Activated T-helper 2 cell treated with anti-CD3 and anti-CD28 coated beads, Interferon-gamma antibody, Interleukin-2, Interleukin-4, amounts not matched to agents 10 μg/mL and 5 μg/mL and 100 μg/mL, durations not matched to agents 14 hours and 24 hours and 36 hours (primary cell): ENCODE measurements at regions not wholly inside any gene's neighbourhood (a gene's known extent, or its start where the extent isn't known, plus 50 kb on each side); places are given as distances from the start of the nearest gene placed in this dataset.

Source experiments
- DNase-seq: peaks from one replicate; pipeline ENCODE4 v3.0.0; 2021; ENCODE audit warnings: low spot score
- H3K27ac Mint-ChIP-seq: one replicate; pipeline ENCODE4 v1.8.0; 2021; ENCODE audit warnings: mixed read lengths
- H3K27me3 Mint-ChIP-seq: one replicate; pipeline ENCODE4 v1.8.0; 2021; ENCODE audit warnings: low read depth, mixed read lengths
- H3K36me3 Mint-ChIP-seq: one replicate; pipeline ENCODE4 v1.8.0; 2021; ENCODE audit warnings: low read depth, mixed read lengths
- H3K4me1 Mint-ChIP-seq: one replicate; pipeline ENCODE4 v1.8.0; 2021; ENCODE audit warnings: low read depth, mixed read lengths
- H3K4me3 Mint-ChIP-seq: one replicate; pipeline ENCODE4 v1.8.0; 2021; ENCODE audit warnings: low read depth, mild to moderate bottlenecking, moderate library complexity, mixed read lengths
- H3K9me3 Mint-ChIP-seq: one replicate; pipeline ENCODE4 v1.8.0; 2021; ENCODE audit warnings: mixed read lengths
- intact Hi-C: fragments of 100-400 bp; cut with micrococcal nuclease; formaldehyde crosslinking; loops from one replicate; pipeline ENCODE4 v1.15.1; 2023

GRCh38 chr1:115412286-115412685 lies 74.2 kb upstream of the NGF start:
- H3K9me3 Mint-ChIP-seq, result peaks cover 5% of the 10 kb centered on the region
- H3K27me3 Mint-ChIP-seq, result no peaks in the 10 kb centered on the region
- H3K4me1 Mint-ChIP-seq, result no peaks in the 10 kb centered on the region
- intact Hi-C loops, result no loop called here
- no peak overlapping the region for H3K27ac Mint-ChIP-seq
- H3K36me3 Mint-ChIP-seq, result no peaks in the 10 kb centered on the region
- H3K4me3 Mint-ChIP-seq, result no peak overlapping the region
- DNase-seq, result no peak

- Mint-ChIP-seq H3K27me3 (no peaks in the 10 kb centered on the region), H3K4me1 (no peaks in the 10 kb centered on the region), H3K4me3 (no peak overlapping the region), H3K9me3 (no peaks in the 10 kb centered on the region), H3K27ac (no peak overlapping the region), H3K36me3 (no peaks in the 10 kb centered on the region)
- intact Hi-C loops, result no loop called here
- no peak for DNase-seq
Observed at GRCh38 chr1:115411371-115412063, 73.5 kb upstream of the NGF start.

GRCh38 chr1:115409094-115410015 lies 71.3 kb upstream of the NGF start:
- Mint-ChIP-seq H3K4me1 (no peaks in the 10 kb centered on the region), H3K27ac (no peak overlapping the region), H3K9me3 (no peaks in the 10 kb centered on the region), H3K36me3 (no peaks in the 10 kb centered on the region), H3K27me3 (no peaks in the 10 kb centered on the region), H3K4me3 (no peak overlapping the region)
- intact Hi-C loops, result no loop called here
- no peak for DNase-seq

GRCh38 chr1:115408533-115408932 lies 70.5 kb upstream of the NGF start:
- no peak for DNase-seq

GRCh38 chr1:115404911-115405310 lies 66.9 kb upstream of the NGF start:
- no peaks in the 10 kb centered on the region for H3K4me1 Mint-ChIP-seq
- no peak overlapping the region for H3K27ac Mint-ChIP-seq
- intact Hi-C loops, result no loop called here
- no peaks in the 10 kb centered on the region for H3K27me3 Mint-ChIP-seq
- DNase-seq, result no peak
- no peak overlapping the region for H3K4me3 Mint-ChIP-seq
- no peaks in the 10 kb centered on the region for H3K9me3 Mint-ChIP-seq
- H3K36me3 Mint-ChIP-seq, result no peaks in the 10 kb centered on the region

More at GRCh38 chr1:115408533-115408932, 70.5 kb upstream of the NGF start:
- H3K36me3 Mint-ChIP-seq, result no peaks in the 10 kb centered on the region
- H3K9me3 Mint-ChIP-seq, result no peaks in the 10 kb centered on the region
- no peaks in the 10 kb centered on the region for H3K27me3 Mint-ChIP-seq
- no peaks in the 10 kb centered on the region for H3K4me1 Mint-ChIP-seq
- H3K27ac Mint-ChIP-seq, result no peak overlapping the region
- intact Hi-C loops, result no loop called here
- H3K4me3 Mint-ChIP-seq, result no peak overlapping the region

- no peak overlapping the region for H3K4me3 Mint-ChIP-seq
- no peak for DNase-seq
- no peaks in the 10 kb centered on the region for H3K27me3 Mint-ChIP-seq
- intact Hi-C loops, result no loop called here
- H3K36me3 Mint-ChIP-seq, result no peaks in the 10 kb centered on the region
- H3K9me3 Mint-ChIP-seq, result no peaks in the 10 kb centered on the region
- no peaks in the 10 kb centered on the region for H3K4me1 Mint-ChIP-seq
- no peak overlapping the region for H3K27ac Mint-ChIP-seq
Observed at GRCh38 chr1:115402753-115403184, 64.7 kb upstream of the NGF start.

GRCh38 chr1:115401676-115402075 lies 63.6 kb upstream of the NGF start:
- Mint-ChIP-seq H3K27ac (no peak overlapping the region), H3K27me3 (peaks cover 1% of the 10 kb centered on the region), H3K4me3 (no peak overlapping the region), H3K4me1 (no peaks in the 10 kb centered on the region), H3K36me3 (no peaks in the 10 kb centered on the region), H3K9me3 (no peaks in the 10 kb centered on the region)
- no peak for DNase-seq
- intact Hi-C loops, result no loop called here

GRCh38 chr1:115400891-115401290 lies 62.8 kb upstream of the NGF start:
- peaks cover 1% of the 10 kb centered on the region for H3K27me3 Mint-ChIP-seq
- no peak overlapping the region for H3K27ac Mint-ChIP-seq
- no peak overlapping the region for H3K4me3 Mint-ChIP-seq
- H3K4me1 Mint-ChIP-seq, result no peaks in the 10 kb centered on the region
- no peaks in the 10 kb centered on the region for H3K36me3 Mint-ChIP-seq
- no peaks in the 10 kb centered on the region for H3K9me3 Mint-ChIP-seq
- intact Hi-C loops, result no loop called here
- no peak for DNase-seq

- Mint-ChIP-seq H3K27ac (no peak overlapping the region), H3K36me3 (no peaks in the 10 kb centered on the region), H3K27me3 (peaks cover 1% of the 10 kb centered on the region), H3K4me3 (no peak overlapping the region), H3K9me3 (no peaks in the 10 kb centered on the region), H3K4me1 (no peaks in the 10 kb centered on the region)
- DNase-seq, result no peak
- intact Hi-C loops, result no loop called here
Observed at GRCh38 chr1:115400426-115400825, 62.4 kb upstream of the NGF start.

- Mint-ChIP-seq H3K4me1 (no peaks in the 10 kb centered on the region), H3K9me3 (no peaks in the 10 kb centered on the region), H3K27me3 (peaks cover 1% of the 10 kb centered on the region), H3K36me3 (no peaks in the 10 kb centered on the region), H3K4me3 (no peak overlapping the region), H3K27ac (no peak overlapping the region)
- DNase-seq, result no peak
- intact Hi-C loops, result no loop called here
Observed at GRCh38 chr1:115398745-115399144, 60.7 kb upstream of the NGF start.
